Tibial nerve (tissue), 4 donors: ENCODE measurements at regions not wholly inside any gene's neighbourhood (a gene's known extent, or its start where the extent isn't known, plus 50 kb on each side); places are given as distances from the start of the nearest gene placed in this dataset.

Experiments
- DNase-seq, 2 donors: peaks; one replicate each; pipeline ENCODE4 v3.0.0-alpha.2; 2019; ENCODE audit warnings: low spot score in 2 of 2
- H3K27ac ChIP-seq, 4 donors: fragments of 200-600 bp; sonication (generic) in 3 of 4; one replicate each; pipeline ENCODE4 v1.5.1; 2017 to 2019; ENCODE audit warnings: mild to moderate bottlenecking in 1 of 4
- H3K27me3 ChIP-seq, 2 donors: fragments of 200-600 bp; sonication (generic) in 1 of 2; one replicate each; pipeline versions ENCODE4 v1.5.1 to v1.6.0; 2017 to 2019
- H3K36me3 ChIP-seq, 3 donors: fragments of 200-600 bp; sonication (generic); one replicate each; pipeline ENCODE4 v1.5.1; 2018 to 2019
- H3K4me1 ChIP-seq, 4 donors: fragments of 200-600 bp; sonication (generic) in 3 of 4; one replicate each; pipeline ENCODE4 v1.5.1; 2017 to 2019
- H3K4me3 ChIP-seq, 4 donors: fragments of 200-600 bp; sonication (generic) in 3 of 4; one replicate each; pipeline ENCODE4 v1.5.1; 2017 to 2019; ENCODE audit warnings: mild to moderate bottlenecking in 1 of 4, moderate library complexity in 1 of 4
- H3K9me3 ChIP-seq, 4 donors: fragments of 200-600 bp; sonication (generic) in 3 of 4; one replicate each; pipeline ENCODE4 v1.5.1; 2017 to 2019
- CTCF ChIP-seq, 5 experiments: fragments of 200-600 bp in 3 of 5; fragments of 450-650 bp in 2 of 5; sonication (generic) in 3 of 5; IDR thresholded peaks; one replicate each; pipeline ENCODE4 v1.5.1; 2016 to 2019; ENCODE audit warnings: antibody characterized with exemption in 5 of 5, mild to moderate bottlenecking in 3 of 5, moderate library complexity in 2 of 5
- EP300 ChIP-seq, 2 donors: sonication (generic); formaldehyde crosslinking; IDR thresholded peaks; one replicate each; pipeline ENCODE4 v1.6.1; 2017; ENCODE audit warnings: antibody characterized with exemption in 2 of 2, mild to moderate bottlenecking in 1 of 2
- POLR2A ChIP-seq, 2 donors: fragments of 450-650 bp; IDR thresholded peaks; one replicate each; pipeline ENCODE4 v1.6.1; 2017; ENCODE audit warnings: antibody characterized with exemption in 2 of 2, mild to moderate bottlenecking in 2 of 2, moderate library complexity in 2 of 2
- WGBS, 2 donors: methylation state at CpG; one replicate each; pipeline ENCODE4 v1.1.5; 2018; 5-methylcytosine and 5-hydroxymethylcytosine counted together

GRCh38 chr5:74059706-74060105 lies 433.7 kb downstream of the ARHGEF28 start:
- Histone ChIP-seq H3K36me3 (no peaks in the 10 kb centered on the region), H3K4me3 (no peak overlapping the region), H3K9me3 (no peaks in the 10 kb centered on the region), H3K27ac (no peak overlapping the region), H3K4me1 (peaks cover 0 to 16% (median 0%) of the 10 kb centered on the region in 4 donors), H3K27me3 (no peaks in the 10 kb centered on the region)
- WGBS, 2 donors, result 22 to 81% methylated on average over 1 of the region's 1 CpG
- no peak for TF ChIP-seq CTCF (IDR thresholded peaks at IDR 0.05)
- no peak for TF ChIP-seq EP300 (IDR thresholded peaks at IDR 0.05)
- no peak for TF ChIP-seq POLR2A (IDR thresholded peaks at IDR 0.05)
- DNase-seq, result no peak

- Histone ChIP-seq H3K27ac (no peak overlapping the region), H3K27me3 (no peaks in the 10 kb centered on the region), H3K4me3 (no peak overlapping the region), H3K9me3 (no peaks in the 10 kb centered on the region), H3K4me1 (peaks cover 0 to 16% (median 0%) of the 10 kb centered on the region in 4 donors), H3K36me3 (no peaks in the 10 kb centered on the region)
- DNase-seq, result no peak
- TF ChIP-seq CTCF (IDR thresholded peaks at IDR 0.05) (no peak), EP300 (IDR thresholded peaks at IDR 0.05) (no peak), POLR2A (IDR thresholded peaks at IDR 0.05) (no peak)
Measured at GRCh38 chr5:74056789-74057164, 430.8 kb downstream of the ARHGEF28 start.

GRCh38 chr5:74056107-74056788 lies 430.3 kb downstream of the ARHGEF28 start:
- no peaks in the 10 kb centered on the region for H3K36me3 ChIP-seq
- H3K27ac ChIP-seq, result no peak overlapping the region
- H3K4me1 ChIP-seq, result peaks cover 0 to 16% (median 0%) of the 10 kb centered on the region in 4 donors
- no peak for TF ChIP-seq CTCF (IDR thresholded peaks at IDR 0.05)
- no peak for TF ChIP-seq EP300 (IDR thresholded peaks at IDR 0.05)
- TF ChIP-seq POLR2A (IDR thresholded peaks at IDR 0.05), result no peak
- no peaks in the 10 kb centered on the region for H3K9me3 ChIP-seq
- no peaks in the 10 kb centered on the region for H3K27me3 ChIP-seq
- 46 to 50% methylated on average over 7 of the region's 7 CpGs for WGBS, 2 donors
- no peak overlapping the region for H3K4me3 ChIP-seq
- no peak for DNase-seq

GRCh38 chr5:74055486-74056106 lies 429.6 kb downstream of the ARHGEF28 start:
- DNase-seq, result no peak
- Histone ChIP-seq H3K27me3 (no peaks in the 10 kb centered on the region), H3K9me3 (no peaks in the 10 kb centered on the region), H3K4me3 (no peak overlapping the region), H3K36me3 (no peaks in the 10 kb centered on the region), H3K4me1 (peaks cover 0 to 16% (median 0%) of the 10 kb centered on the region in 4 donors), H3K27ac (no peak overlapping the region)
- TF ChIP-seq POLR2A (IDR thresholded peaks at IDR 0.05), result no peak
- no peak for TF ChIP-seq EP300 (IDR thresholded peaks at IDR 0.05)
- no peak for TF ChIP-seq CTCF (IDR thresholded peaks at IDR 0.05)
- 72 to 75% methylated on average over 7 of the region's 7 CpGs for WGBS, 2 donors

GRCh38 chr5:74054641-74055421 lies 428.8 kb downstream of the ARHGEF28 start:
- no peaks in the 10 kb centered on the region for H3K27me3 ChIP-seq
- no peak for TF ChIP-seq EP300 (IDR thresholded peaks at IDR 0.05)
- no peak for TF ChIP-seq POLR2A (IDR thresholded peaks at IDR 0.05)
- no peak for TF ChIP-seq CTCF (IDR thresholded peaks at IDR 0.05)
- peaks cover 0 to 16% (median 0%) of the 10 kb centered on the region in 4 donors for H3K4me1 ChIP-seq
- WGBS, 2 donors, result 45 to 52% methylated on average over 5 of the region's 5 CpGs
- no peaks in the 10 kb centered on the region for H3K36me3 ChIP-seq
- H3K9me3 ChIP-seq, result no peaks in the 10 kb centered on the region
- no peak for DNase-seq
- H3K4me3 ChIP-seq, result no peak overlapping the region
- H3K27ac ChIP-seq, result no peak overlapping the region
